PFSK-1 (cell line): ENCODE measurements at regions not wholly inside any gene's neighbourhood (a gene's known extent, or its start where the extent isn't known, plus 50 kb on each side); places are given as distances from the start of the nearest gene placed in this dataset.

Source experiments
- FOXP2 ChIP-seq: optimal IDR thresholded peaks from 2 replicates; pipeline ENCODE3; 2011; ENCODE audit warnings: borderline replicate concordance, control low read depth, inconsistent platforms; ENCODE audit not compliant: insufficient read depth; ENCODE audit errors: extremely low read length, extremely low read depth
- POLR2AphosphoS5 ChIP-seq: IDR thresholded peaks from 2 replicates; pipeline ENCODE4 v1.6.1; 2012; ENCODE audit warnings: low read depth, mild to moderate bottlenecking, control low read depth, low read length, moderate library complexity
- REST ChIP-seq, 2 experiments: IDR thresholded peaks; 2 replicates each; pipeline versions ENCODE4 v1.6.1 to v1.8.0; 2011 to 2012; ENCODE audit warnings: low read depth in 2 of 2, low read length in 2 of 2, control low read depth in 1 of 2, inconsistent platforms in 1 of 2, mild to moderate bottlenecking in 1 of 2, moderate library complexity in 1 of 2; ENCODE audit not compliant: insufficient read depth in 1 of 2
- SIN3A ChIP-seq: IDR thresholded peaks from 2 replicates; pipeline ENCODE4 v1.6.1; 2012; ENCODE audit warnings: mild to moderate bottlenecking, low read length, moderate library complexity, borderline replicate concordance; ENCODE audit not compliant: insufficient read depth
- TAF1 ChIP-seq: IDR thresholded peaks from 2 replicates; pipeline ENCODE4 v1.6.1; 2012; ENCODE audit warnings: low read length, control low read depth, borderline replicate concordance; ENCODE audit not compliant: insufficient read depth

GRCh38 chr9:110106661-110107060, 101.3 kb downstream of the C9orf152 start:
- TF ChIP-seq TAF1 = no peak
- TF ChIP-seq SIN3A = no peak
- no peak for TF ChIP-seq REST (IDR thresholded peaks at IDR 0.05; ENCODE audit: insufficient read depth in 1 of 2, low read depth in 2 of 2, low read length in 2 of 2)
- TF ChIP-seq POLR2AphosphoS5 = no peak
- TF ChIP-seq FOXP2 = no peak

GRCh38 chr9:110109333-110110092, 98.4 kb downstream of the C9orf152 start:
- TF ChIP-seq SIN3A = no peak
- no peak for TF ChIP-seq FOXP2
- TF ChIP-seq TAF1 = no peak
- no peak for TF ChIP-seq POLR2AphosphoS5
- TF ChIP-seq REST (IDR thresholded peaks at IDR 0.05; ENCODE audit: insufficient read depth in 1 of 2, low read depth in 2 of 2, low read length in 2 of 2) = no peak

GRCh38 chr9:110110154-110110553, 97.8 kb downstream of the C9orf152 start:
- TF ChIP-seq SIN3A (no peak), REST (IDR thresholded peaks at IDR 0.05; ENCODE audit: insufficient read depth in 1 of 2, low read depth in 2 of 2, low read length in 2 of 2) (no peak), FOXP2 (no peak), POLR2AphosphoS5 (no peak), TAF1 (no peak)

GRCh38 chr9:110111868-110112267, 96.1 kb downstream of the C9orf152 start:
- TF ChIP-seq TAF1 = no peak
- TF ChIP-seq REST (IDR thresholded peaks at IDR 0.05; ENCODE audit: insufficient read depth in 1 of 2, low read depth in 2 of 2, low read length in 2 of 2) = no peak
- no peak for TF ChIP-seq POLR2AphosphoS5
- no peak for TF ChIP-seq FOXP2
- TF ChIP-seq SIN3A = no peak

- TF ChIP-seq POLR2AphosphoS5 (no peak), FOXP2 (no peak), REST (IDR thresholded peaks at IDR 0.05; ENCODE audit: insufficient read depth in 1 of 2, low read depth in 2 of 2, low read length in 2 of 2) (no peak), TAF1 (no peak), SIN3A (no peak)
Measured at GRCh38 chr9:110112792-110113191, 95.2 kb downstream of the C9orf152 start.
